Fibroblast of the conjunctiva (primary cell): ENCODE measurements at regions not wholly inside any gene's neighbourhood (a gene's known extent, or its start where the extent isn't known, plus 50 kb on each side); places are given as distances from the start of the nearest gene placed in this dataset.

Experiments used
- DNase-seq: peaks from one replicate; pipeline ENCODE4 v3.0.0-alpha.2; 2010; ENCODE audit warnings: low read depth

- no peak for DNase-seq
Observed at GRCh38 chr13:80033951-80034350, 307.0 kb downstream of the SPRY2 start.

- no peak for DNase-seq
Observed at GRCh38 chr13:80033286-80033685, 307.6 kb downstream of the SPRY2 start.

DNA sequence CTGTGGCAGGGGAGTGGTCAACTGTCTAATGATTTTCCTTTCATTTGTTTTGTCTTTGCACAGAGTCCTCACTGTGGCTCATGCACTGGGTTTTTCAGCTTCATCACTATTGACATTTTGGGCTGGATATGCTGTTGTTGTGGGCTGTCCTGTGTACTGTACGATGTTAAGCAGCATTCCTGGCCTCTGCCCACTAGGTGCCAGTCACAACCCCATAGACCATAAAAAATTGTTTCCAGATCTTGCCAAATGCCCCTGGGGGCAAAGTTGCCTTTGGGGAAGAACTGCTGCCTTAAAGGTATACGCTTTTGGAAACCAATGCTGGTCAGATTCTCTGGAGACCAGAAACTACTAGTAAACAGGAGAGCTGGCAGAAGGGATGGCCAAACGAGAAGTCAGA, 310.4 kb downstream of the SPRY2 start:
- peak; percentile 22 for DNase-seq

DNA sequence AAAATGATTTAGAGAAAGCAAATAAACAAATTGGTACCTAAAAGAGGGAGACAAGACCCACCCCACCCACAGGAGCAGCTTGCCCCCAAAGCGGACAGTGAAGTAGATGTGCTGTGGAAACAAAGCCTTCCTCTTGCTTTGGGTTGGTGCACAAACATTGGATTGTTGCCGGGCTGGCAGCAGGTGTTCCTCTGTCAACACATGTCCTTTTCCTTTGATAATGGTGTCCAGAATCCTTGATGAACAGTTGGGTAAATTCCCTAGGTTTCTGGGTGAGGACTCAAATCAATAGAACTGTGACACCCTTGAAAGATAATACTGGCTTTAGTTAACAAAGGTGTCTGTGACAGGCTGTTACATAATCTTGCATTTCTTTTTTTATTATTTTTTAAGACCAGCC, 311.8 kb downstream of the SPRY2 start:
- DNase-seq: no peak

GRCh38 chr13:80022146-80022545, 318.8 kb downstream of the SPRY2 start:
- no peak for DNase-seq

DNA sequence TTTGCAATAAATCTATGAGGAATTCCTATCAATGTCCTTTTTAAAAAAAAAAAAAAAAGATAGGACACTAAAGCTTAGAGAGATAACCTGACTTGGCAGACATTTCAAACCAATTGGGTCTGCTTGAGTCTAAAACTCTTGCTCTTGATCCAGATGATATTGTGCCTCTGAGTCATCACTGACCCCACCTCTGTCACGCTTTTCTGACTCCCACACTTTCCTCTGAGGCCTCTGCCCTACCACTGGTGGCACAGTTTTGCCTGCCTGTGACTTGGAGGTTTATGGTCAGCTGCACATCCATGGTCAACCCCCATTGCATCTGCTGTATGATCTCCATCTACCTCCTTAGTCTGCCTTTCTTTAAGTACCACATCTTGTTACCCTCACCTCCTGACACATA, 328.7 kb downstream of the SPRY2 start:
- no peak for DNase-seq

DNA sequence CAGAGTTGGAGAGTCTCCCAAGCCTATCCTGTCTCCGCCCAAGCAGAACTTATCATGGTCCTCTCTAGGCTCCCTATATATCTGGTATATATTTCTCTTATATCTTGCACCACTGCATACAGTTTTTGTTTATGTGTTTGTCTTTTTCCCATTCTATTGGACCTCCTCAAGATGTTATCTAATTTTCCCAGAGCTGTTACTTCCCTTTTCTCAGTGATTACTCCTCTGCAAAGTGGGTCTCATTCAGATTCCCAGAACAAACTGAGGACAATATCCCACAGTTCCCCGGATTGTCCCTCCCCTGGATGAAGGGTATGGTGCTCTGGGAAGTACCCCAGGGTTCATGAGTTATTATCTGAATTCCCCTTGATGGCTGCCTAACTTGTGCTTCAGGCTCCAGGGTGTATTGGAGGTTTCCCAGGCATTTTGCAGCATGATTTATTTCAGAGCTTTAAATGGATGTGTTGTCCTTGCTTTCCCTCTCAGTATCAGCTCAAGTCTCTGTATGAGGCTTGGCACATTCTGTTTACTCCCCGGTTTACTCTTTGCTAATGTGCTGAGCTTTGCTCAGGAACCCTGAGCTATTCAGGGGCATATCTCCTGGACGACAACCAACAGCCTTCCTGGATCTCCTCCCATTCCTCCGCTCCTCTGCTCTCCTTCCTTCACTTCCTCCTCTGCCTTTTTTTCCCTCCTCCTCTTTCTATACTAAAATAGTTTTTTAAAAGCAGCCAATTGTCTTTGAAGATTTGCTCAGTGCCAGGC, 329.3 kb downstream of the SPRY2 start:
- no peak for DNase-seq

DNA sequence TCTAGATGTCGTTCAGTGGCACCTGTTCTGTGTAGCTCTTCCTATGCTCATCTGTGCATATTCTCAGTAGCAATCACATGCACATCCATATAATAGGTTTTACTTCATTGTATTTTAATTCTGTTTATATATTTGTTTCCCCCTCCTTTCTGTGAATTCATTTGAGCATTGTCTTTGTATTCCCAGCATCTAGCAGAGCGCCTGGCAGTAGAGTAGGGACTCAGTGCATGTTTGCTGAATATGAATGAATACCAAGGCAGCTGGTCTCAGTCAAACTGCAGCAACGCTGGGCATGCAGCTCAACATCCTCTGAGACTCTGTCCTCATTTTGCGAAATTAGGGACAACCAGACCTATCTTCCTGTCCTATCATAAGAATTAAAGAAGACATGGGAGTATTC, 330.1 kb downstream of the SPRY2 start:
- DNase-seq: no peak

DNA sequence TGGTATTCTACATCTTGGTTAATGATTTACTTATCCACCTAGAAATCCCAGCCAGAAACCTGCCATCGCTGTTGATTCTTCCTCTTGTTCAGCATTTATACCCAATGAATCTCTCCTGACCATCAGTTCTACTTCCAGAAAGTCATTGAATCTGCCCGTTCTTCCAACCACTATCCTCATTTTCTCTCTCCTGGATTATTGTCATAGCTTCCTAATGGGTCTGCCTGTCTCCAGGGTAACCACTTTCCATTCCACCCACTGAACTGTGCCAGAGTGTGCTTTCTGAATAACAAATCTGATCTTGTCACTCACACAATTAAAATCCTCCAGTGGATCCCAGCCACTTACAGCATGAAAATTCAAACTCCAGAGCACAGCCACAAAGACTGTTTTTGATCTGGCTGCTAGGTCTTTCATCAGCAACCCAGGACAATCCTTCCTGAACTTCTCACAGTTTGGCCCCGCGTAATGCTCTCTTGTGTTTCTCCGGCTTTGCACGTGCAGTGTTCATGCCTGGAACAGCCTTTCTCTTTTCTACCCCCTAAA, 330.6 kb downstream of the SPRY2 start:
- DNase-seq: no peak

DNA sequence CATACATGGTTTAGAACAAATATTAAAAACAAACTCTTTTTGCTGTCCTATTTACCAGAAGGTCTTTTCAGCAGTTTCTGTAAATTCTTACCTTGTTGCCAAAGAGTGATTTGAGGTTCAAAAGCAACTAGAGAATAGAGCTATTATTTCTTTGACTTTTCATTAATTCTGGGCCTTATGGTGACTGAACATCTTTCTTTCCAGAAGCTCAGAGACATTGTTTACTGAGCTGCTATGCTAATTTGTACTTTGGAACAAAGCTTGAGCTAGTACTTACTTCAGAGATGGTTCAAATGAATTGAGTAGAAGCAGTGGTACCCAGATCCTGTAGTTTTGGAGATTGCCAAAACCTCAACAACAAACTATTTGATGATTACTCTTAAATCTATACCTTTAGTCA, 331.2 kb downstream of the SPRY2 start:
- no peak for DNase-seq

GRCh38 chr13:80006940-80007339, 334.0 kb downstream of the SPRY2 start:
- DNase-seq: no peak

- DNase-seq: no peak
Observed at GRCh38 chr13:80001510-80001842, 339.4 kb downstream of the SPRY2 start.

DNA sequence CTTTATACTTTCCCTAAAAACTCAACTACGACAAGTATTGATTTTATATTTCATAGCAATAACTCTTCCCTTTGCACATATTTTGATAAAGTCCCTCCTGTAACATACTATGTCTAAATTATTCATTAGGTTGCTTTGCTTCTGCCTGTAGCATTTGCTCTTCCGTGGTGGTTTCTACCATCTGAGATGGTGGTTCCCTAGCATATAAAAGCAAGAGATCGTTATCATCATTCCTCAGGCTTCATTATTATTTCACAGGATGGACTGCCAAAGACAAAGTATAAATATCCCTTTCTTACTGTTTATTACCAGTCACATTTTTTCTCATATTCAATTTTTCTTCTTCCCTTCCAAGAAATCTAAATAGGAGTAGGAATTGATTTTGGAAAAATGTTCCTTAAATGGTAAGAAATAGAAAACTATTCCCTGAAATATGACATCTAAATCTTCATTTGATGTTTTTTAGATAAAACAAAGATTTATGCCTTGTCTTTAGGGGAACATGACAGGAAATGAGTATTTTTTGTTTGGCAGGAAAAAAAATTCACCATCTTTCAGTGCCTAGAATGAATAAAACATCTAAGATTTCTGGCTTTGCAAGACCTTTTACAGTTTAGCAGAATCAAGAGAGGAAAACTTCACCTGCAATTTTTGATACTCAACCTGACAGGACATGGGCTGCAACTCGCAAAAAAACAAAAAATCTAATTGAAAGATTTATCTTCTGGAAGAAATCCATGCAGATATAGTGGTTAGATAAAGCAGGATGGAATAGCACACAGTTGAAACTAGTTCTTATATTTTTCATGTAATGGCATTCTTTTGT, 340.0 kb downstream of the SPRY2 start:
- no peak for DNase-seq

GRCh38 chr13:79999601-80000000, 341.3 kb downstream of the SPRY2 start:
- no peak for DNase-seq

DNA sequence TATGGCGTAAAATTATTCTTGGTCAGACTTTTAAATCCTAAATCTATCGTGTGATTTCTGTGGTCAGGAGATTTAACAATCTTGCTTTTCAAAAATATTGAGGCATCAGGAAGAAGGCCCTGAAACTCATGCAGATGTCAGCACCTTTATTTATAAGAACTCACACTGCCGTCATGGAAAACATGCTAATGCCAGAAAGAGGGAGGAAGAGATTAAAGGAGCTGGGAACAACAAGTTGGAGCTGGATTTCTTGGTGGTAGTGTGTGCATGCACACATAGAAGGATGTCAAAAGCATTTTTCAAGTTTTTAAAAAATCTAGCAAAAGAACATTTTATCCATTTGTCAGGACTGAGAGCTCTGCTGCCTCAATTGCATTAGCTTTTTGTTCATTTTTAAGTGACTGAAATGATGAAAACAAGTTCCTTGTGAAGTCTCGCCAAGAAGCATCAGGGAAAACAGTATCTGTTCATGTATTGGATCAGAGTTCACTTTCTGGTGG, 342.5 kb downstream of the SPRY2 start:
- DNase-seq: no peak

DNA sequence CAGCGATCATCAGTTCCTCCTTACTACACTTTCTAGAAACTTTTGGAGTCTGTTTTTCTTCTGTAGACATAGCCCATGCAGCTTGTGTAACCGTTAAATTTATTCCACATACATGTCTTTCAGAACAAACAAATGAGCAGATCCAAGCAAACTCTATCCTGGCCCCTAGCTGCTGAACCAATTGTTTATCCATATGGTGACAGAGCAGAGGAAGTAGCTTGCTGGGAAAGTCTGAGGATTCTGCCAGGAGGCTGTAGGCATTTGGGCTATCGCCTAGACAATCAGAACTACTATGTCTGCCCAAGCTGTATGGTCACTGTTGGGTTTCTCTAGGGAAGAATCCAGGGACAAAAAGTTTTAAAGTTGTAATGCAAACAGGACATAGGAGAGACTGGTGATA, 343.7 kb downstream of the SPRY2 start:
- DNase-seq: no peak

GRCh38 chr13:79995334-79995733, 345.6 kb downstream of the SPRY2 start:
- DNase-seq: peak; percentile 6

- no peak for DNase-seq
Observed at GRCh38 chr13:79992111-79992510, 348.8 kb downstream of the SPRY2 start.

- DNase-seq: no peak
Observed at GRCh38 chr13:79990048-79990447, 350.9 kb downstream of the SPRY2 start.

DNA sequence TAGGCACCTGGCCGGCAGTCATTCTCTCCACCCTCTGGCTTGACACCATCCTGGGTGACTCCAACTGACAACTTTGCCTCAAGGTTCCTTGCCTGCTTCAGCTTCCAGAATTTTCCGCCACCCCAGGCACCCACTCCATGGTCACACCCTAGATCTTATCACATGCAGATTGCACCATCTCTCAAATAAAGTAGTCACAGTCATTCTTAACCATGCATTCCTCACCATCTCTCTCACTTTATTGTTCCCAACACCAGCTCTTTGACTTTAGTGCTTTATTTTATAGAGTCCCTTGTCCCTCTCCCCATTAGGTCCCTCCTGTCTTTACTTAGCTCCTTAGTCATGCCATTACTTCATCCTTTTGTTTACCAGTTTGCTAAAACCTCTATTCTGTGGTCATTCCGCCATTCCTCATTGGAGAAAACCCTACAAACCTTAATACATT, 351.7 kb downstream of the SPRY2 start:
- no peak for DNase-seq

GRCh38 chr13:79988573-79988972, 352.4 kb downstream of the SPRY2 start:
- DNase-seq: peak; percentile 4

- DNase-seq: no peak
Observed at GRCh38 chr13:79987761-79988160, 353.2 kb downstream of the SPRY2 start.

DNA sequence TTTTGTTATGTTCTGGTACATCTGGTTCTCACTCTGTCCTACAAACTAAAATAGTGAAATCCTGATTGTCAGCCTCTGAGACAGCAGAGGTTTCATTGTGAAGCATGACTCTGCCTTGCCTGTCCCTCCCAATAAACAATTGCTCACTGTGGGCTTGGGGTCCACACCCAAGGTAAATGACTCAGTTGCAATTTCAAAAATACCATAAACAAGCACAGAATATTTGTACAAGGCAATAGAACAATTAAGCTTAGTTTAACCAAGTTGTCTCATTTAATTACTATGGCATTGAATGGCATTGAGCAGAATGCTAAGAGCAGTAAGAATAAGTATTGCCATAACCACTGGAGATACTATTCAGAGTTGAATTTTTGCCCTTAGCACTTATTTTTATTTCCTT, 353.6 kb downstream of the SPRY2 start:
- DNase-seq: no peak
